ENCODE measurements at regions not wholly inside any gene's neighbourhood (a gene's known extent, or its start where the extent isn't known, plus 50 kb on each side); places are given as distances from the start of the nearest gene placed in this dataset.
"Not testable (repeated sequence)": the region's sequence is repeated elsewhere in the genome, so short reads cannot be mapped to it uniquely, and the experiment has no call there.

- no peak for DNase-seq (ENCODE audit: extremely low read depth in 1 of 4, low spot score in 3 of 4)
- TF ChIP-seq CEBPG (CRISPR knock-in tag; IDR thresholded peaks at IDR 0.05) (no peak), CEBPG (tag; conservative IDR thresholded peaks at IDR 0.05 in 1 of 2, IDR thresholded peaks at IDR 0.05 in 1 of 2) (0 out of 4 replicates have a peak, but pooled peaks of 1 of the 2 experiments have one; percentile 48), ZNF143 (CRISPR knock-in tag; IDR thresholded peaks at IDR 0.05) (no peak)
- intact Hi-C loops (cut with micrococcal nuclease), result no loop called here
- ChIA-PET POLR2A (no interaction called here), CTCF (ENCODE audit: low intra/inter-chr PET ratio) (no interaction called here)
- no peaks in the 10 kb centered on the region for H3K27me3 ChIP-seq (ENCODE audit: control insufficient read depth in 2 of 2, insufficient read depth in 2 of 2, low read length in 2 of 2)
- no TSS peak for BruUV-seq (replicated peaks)
- no peaks in the 10 kb centered on the region; the same call in 1 of the 2 replicates for H3K9me3 ChIP-seq (replicated peaks; ENCODE audit: control insufficient read depth, insufficient read depth, low read depth, low read length)
- H3K4me1 ChIP-seq (replicated peaks in 1 of 2; ENCODE audit: control insufficient read depth in 2 of 2, insufficient read depth in 2 of 2, low read length in 2 of 2), result no peaks in the 10 kb centered on the region
- 6% methylated on average over 1 of the region's 1 CpG for WGBS (ENCODE audit: insufficient coverage, low coverage, missing lambda C conversion rate)
- no peak overlapping the region for H3K4me3 ChIP-seq
- no peak for FAIRE-seq
- no peaks in the 10 kb centered on the region for H3K36me3 ChIP-seq (ENCODE audit: control insufficient read depth, insufficient read depth, low read length)
- no peak for ATAC-seq
- in situ Hi-C loops (cut with MboI), result no loop called here
- no peak overlapping the region for H3K4me2 ChIP-seq (ENCODE audit: insufficient read depth, low read length)
- H3K27ac ChIP-seq (ENCODE audit: extremely low read depth, low read depth, low read length), result no peak overlapping the region
- H3K79me2 ChIP-seq (ENCODE audit: control insufficient read depth, insufficient read depth, low read length), result no peaks in the 10 kb centered on the region
- no peak overlapping the region for H2AFZ ChIP-seq (ENCODE audit: low read depth, low read length)
- H4K20me1 ChIP-seq (replicated peaks; ENCODE audit: control insufficient read depth, insufficient read depth, low read length), result no peaks in the 10 kb centered on the region
- no peak overlapping the region for H3K9ac ChIP-seq (ENCODE audit: insufficient read depth in 1 of 2, low read depth in 2 of 2, low read length in 2 of 2)
- H3K9me1 ChIP-seq (ENCODE audit: control insufficient read depth, insufficient read depth, low read length), result no peaks in the 10 kb centered on the region
Observed at GRCh38 chr5:102048940-102049339, 247.1 kb downstream of the SLCO4C1 start.

GRCh38 chr5:102047073-102047472, 249.0 kb downstream of the SLCO4C1 start:
- H3K4me3 ChIP-seq; DNase-seq (ENCODE audit: extremely low read depth in 1 of 4, low spot score in 3 of 4); FAIRE-seq; POLR2A ChIA-PET; H3K9ac ChIP-seq (ENCODE audit: insufficient read depth in 1 of 2, low read depth in 2 of 2, low read length in 2 of 2); H3K4me2 ChIP-seq (ENCODE audit: insufficient read depth, low read length); H3K79me2 ChIP-seq (ENCODE audit: control insufficient read depth, insufficient read depth, low read length); H3K36me3 ChIP-seq (ENCODE audit: control insufficient read depth, insufficient read depth, low read length); H3K9me1 ChIP-seq (ENCODE audit: control insufficient read depth, insufficient read depth, low read length); BruUV-seq (replicated peaks); H3K27ac ChIP-seq (ENCODE audit: extremely low read depth, low read depth, low read length); H3K4me1 ChIP-seq (replicated peaks in 1 of 2; ENCODE audit: control insufficient read depth in 2 of 2, insufficient read depth in 2 of 2, low read length in 2 of 2); intact Hi-C loops (cut with micrococcal nuclease); H4K20me1 ChIP-seq (replicated peaks; ENCODE audit: control insufficient read depth, insufficient read depth, low read length); ATAC-seq; H2AFZ ChIP-seq (ENCODE audit: low read depth, low read length); CTCF ChIA-PET (ENCODE audit: low intra/inter-chr PET ratio); H3K27me3 ChIP-seq (ENCODE audit: control insufficient read depth in 2 of 2, insufficient read depth in 2 of 2, low read length in 2 of 2); in situ Hi-C loops (cut with MboI); H3K9me3 ChIP-seq (replicated peaks; ENCODE audit: control insufficient read depth, insufficient read depth, low read depth, low read length): not testable (repeated sequence)
- peak; percentile 15 for TF ChIP-seq ZNF146 (CRISPR knock-in tag; IDR thresholded peaks at IDR 0.05; ENCODE audit: unreplicated experiment)

Measured in K562 (cell line).